OCI-LY7 (cell line): ENCODE measurements at regions not wholly inside any gene's neighbourhood (a gene's known extent, or its start where the extent isn't known, plus 50 kb on each side); places are given as distances from the start of the nearest gene placed in this dataset.

Experiments used
- BruUV-seq: library from RNA; stranded (reverse); fragments of 400-500 nt; replicated peaks from 2 replicates; lab custom pipeline; 2021; lab: Mats Ljungman, UMichigan
- CTCF ChIA-PET: fragments of 300-600 bp; sonication (Branson Sonifier 250); formaldehyde crosslinking; loops from one replicate; lab custom pipeline; 2022; ENCODE audit warnings: antibody characterized with exemption; ENCODE audit not compliant: unreplicated experiment; lab: Charles Lee
- POLR2A ChIA-PET: fragments of 300-600 bp; sonication (Branson Sonifier 250); formaldehyde crosslinking; loops from one replicate; lab custom pipeline; 2022; ENCODE audit warnings: antibody characterized with exemption; lab: Charles Lee
- DNase-seq: peaks from one replicate; pipeline ENCODE4 v3.0.0-alpha.2; 2015; ENCODE audit warnings: low spot score
- H2AFZ ChIP-seq: fragments of 200-600 bp; sonication (generic), shearing (Covaris generic); 2 replicates; pipeline ENCODE4 v1.6.1; 2014; ENCODE audit warnings: mild to moderate bottlenecking, antibody characterized with exemption, low read length, moderate library complexity
- H3K27ac ChIP-seq: fragments of 200-600 bp; sonication (generic); 2 replicates; pipeline ENCODE4 v1.5.1; 2014; ENCODE audit warnings: mixed run types, low read depth, mild to moderate bottlenecking, moderate library complexity, low read length, inconsistent platforms; ENCODE audit not compliant: poor library complexity, severe bottlenecking
- H3K36me3 ChIP-seq: fragments of 200-600 bp; sonication (generic); 2 replicates; pipeline ENCODE4 v1.6.1; 2014; ENCODE audit warnings: mild to moderate bottlenecking, antibody characterized with exemption, low read length, moderate library complexity, mixed read lengths; ENCODE audit not compliant: insufficient read depth
- H3K4me1 ChIP-seq: fragments of 200-600 bp; sonication (generic); 2 replicates; pipeline ENCODE4 v1.5.1; 2014; ENCODE audit warnings: mild to moderate bottlenecking, low read length; ENCODE audit not compliant: insufficient read depth, poor library complexity, severe bottlenecking
- H3K4me2 ChIP-seq: fragments of 200-600 bp; sonication (generic); 2 replicates; pipeline ENCODE4 v1.6.1; 2014; ENCODE audit warnings: mild to moderate bottlenecking, low read length
- H3K4me3 ChIP-seq: fragments of 200-600 bp; sonication (generic); 2 replicates; pipeline ENCODE4 v1.5.1; 2014; ENCODE audit warnings: mild to moderate bottlenecking, low read depth, low read length; ENCODE audit not compliant: poor library complexity, severe bottlenecking
- H3K79me2 ChIP-seq: fragments of 200-600 bp; sonication (generic); 2 replicates; pipeline ENCODE4 v1.6.1; 2016; ENCODE audit warnings: low read depth, mild to moderate bottlenecking, low read length, moderate library complexity, mixed read lengths; ENCODE audit not compliant: insufficient read depth
- H3K9me2 ChIP-seq: fragments of 200-600 bp; sonication (generic); 2 replicates; pipeline ENCODE4 v1.6.1; 2016; ENCODE audit warnings: mild to moderate bottlenecking, low read length, mixed read lengths; ENCODE audit not compliant: insufficient read depth
- H3K9me3 ChIP-seq: fragments of 200-600 bp; sonication (generic); 2 replicates; pipeline ENCODE4 v1.6.1; 2014; ENCODE audit warnings: mild to moderate bottlenecking, mixed run types, low read length, mixed read lengths
- H4K20me1 ChIP-seq: fragments of 200-600 bp; sonication (generic); 2 replicates; pipeline ENCODE4 v1.6.1; 2014; ENCODE audit warnings: mild to moderate bottlenecking, antibody characterized with exemption, low read length, moderate library complexity, mixed read lengths; ENCODE audit not compliant: insufficient read depth
- CTCF ChIP-seq: fragments of 200-600 bp; sonication (generic); conservative IDR thresholded peaks from 2 replicates; pipeline ENCODE4 v1.5.1; 2014; ENCODE audit warnings: mild to moderate bottlenecking, antibody characterized with exemption, low read length, moderate library complexity, mixed read lengths
- EZH2phosphoT487 ChIP-seq: fragments of 200-600 bp; sonication (generic); IDR thresholded peaks from 2 replicates; pipeline ENCODE4 v1.6.1; 2018; ENCODE audit warnings: low read depth, borderline replicate concordance, mild to moderate bottlenecking, mixed run types, antibody characterized with exemption, low read length, moderate library complexity, mixed read lengths
- intact Hi-C: fragments of 100-400 bp; cut with micrococcal nuclease; formaldehyde crosslinking; loops from one replicate; pipeline ENCODE4 v1.10.0; 2022; ENCODE audit not compliant: unreplicated experiment

GRCh38 chr3:16808393-16809107, 76.2 kb upstream of the PLCL2 start:
- TF ChIP-seq CTCF, result peak; percentile 50
- TF ChIP-seq EZH2phosphoT487, result no peak
- no peak for DNase-seq
- POLR2A ChIA-PET, result interaction anchor here (1.2 kb wide), 1 partner anchor 12 kb away, joined by 7 read pairs; no protein-coding TSS in a partner anchor

GRCh38 chr3:16809482-16809881, 75.3 kb upstream of the PLCL2 start:
- intact Hi-C loops, result no loop called here
- H3K9me3 ChIP-seq, result no peaks in the 10 kb centered on the region
- POLR2A ChIA-PET, result interaction anchor here (0.6 to 1.4 kb wide), 7 partner anchors 13 to 526 kb away, joined by 3 to 7 read pairs (median 4); no protein-coding TSS in a partner anchor
- no peaks in the 10 kb centered on the region for H3K79me2 ChIP-seq
- no TSS peak for BruUV-seq
- no peaks in the 10 kb centered on the region for H4K20me1 ChIP-seq
- no peak overlapping the region for H3K4me3 ChIP-seq
- H3K36me3 ChIP-seq, result no peaks in the 10 kb centered on the region
- H3K27ac ChIP-seq, result no peak overlapping the region
- TF ChIP-seq EZH2phosphoT487 (no peak), CTCF (no peak)
- H3K4me1 ChIP-seq, result no peaks in the 10 kb centered on the region
- no peaks in the 10 kb centered on the region for H3K9me2 ChIP-seq
- CTCF ChIA-PET, result no interaction called here
- no peak overlapping the region for H3K4me2 ChIP-seq
- H2AFZ ChIP-seq, result no peak overlapping the region
- DNase-seq, result no peak

More at GRCh38 chr3:16808393-16809107, 76.2 kb upstream of the PLCL2 start:
- Histone ChIP-seq H3K4me3 (no peak overlapping the region), H4K20me1 (no peaks in the 10 kb centered on the region), H3K27ac (no peak overlapping the region), H3K4me1 (no peaks in the 10 kb centered on the region), H3K36me3 (no peaks in the 10 kb centered on the region), H3K4me2 (no peak overlapping the region), H3K9me2 (no peaks in the 10 kb centered on the region), H3K79me2 (no peaks in the 10 kb centered on the region), H3K9me3 (no peaks in the 10 kb centered on the region), H2AFZ (no peak overlapping the region)
- CTCF ChIA-PET, result no interaction called here
- BruUV-seq, result no TSS peak
- intact Hi-C loops, result no loop called here

GRCh38 chr3:16809993-16810392, 74.8 kb upstream of the PLCL2 start:
- no peaks in the 10 kb centered on the region for H3K79me2 ChIP-seq
- H3K36me3 ChIP-seq, result no peaks in the 10 kb centered on the region
- H4K20me1 ChIP-seq, result no peaks in the 10 kb centered on the region
- no TSS peak for BruUV-seq
- no peak overlapping the region for H2AFZ ChIP-seq
- ChIA-PET POLR2A (interaction anchor here (0.6 to 1.4 kb wide), 4 partner anchors 13 to 209 kb away, joined by 3 to 7 read pairs (median 4); no protein-coding TSS in a partner anchor), CTCF (interaction anchor here (0.6 to 0.9 kb wide), 2 partner anchors 11 to 232 kb away, joined by 3 read pairs; no protein-coding TSS in a partner anchor)
- no peaks in the 10 kb centered on the region for H3K9me3 ChIP-seq
- H3K4me1 ChIP-seq, result no peaks in the 10 kb centered on the region
- intact Hi-C loops, result no loop called here
- TF ChIP-seq CTCF (no peak), EZH2phosphoT487 (no peak)
- no peak overlapping the region for H3K27ac ChIP-seq
- no peak overlapping the region for H3K4me3 ChIP-seq
- no peak overlapping the region for H3K4me2 ChIP-seq
- H3K9me2 ChIP-seq, result no peaks in the 10 kb centered on the region
- DNase-seq, result no peak
